Germinal center (tissue), 1 donor: ENCODE measurements at regions not wholly inside any gene's neighbourhood (a gene's known extent, or its start where the extent isn't known, plus 50 kb on each side); places are given as distances from the start of the nearest gene placed in this dataset.
"Not testable (repeated sequence)": the region's sequence is repeated elsewhere in the genome, so short reads cannot be mapped to it uniquely, and the experiment has no call there.

Source experiments
- DNase-seq: peaks from one replicate; pipeline ENCODE4 v3.0.0; 2012; ENCODE audit warnings: mixed read lengths, low spot score

GRCh38 chr16:56013962-56014552 lies 138.9 kb upstream of the CES5A start:
- no peak for DNase-seq

- DNase-seq, result no peak
These were observed 137.3 kb upstream of the CES5A start for GRCh38 chr16:56012482-56012811.

GRCh38 chr16:56011808-56012481 lies 136.8 kb upstream of the CES5A start:
- no peak for DNase-seq

GRCh38 chr16:56005958-56006357 lies 130.8 kb upstream of the CES5A start:
- DNase-seq, result no peak

- DNase-seq, result no peak
These were observed 124.5 kb upstream of the CES5A start for GRCh38 chr16:55999683-56000082.

GRCh38 chr16:55993088-55993487 lies 117.9 kb upstream of the CES5A start:
- DNase-seq, result no peak

- DNase-seq, result no peak
These were observed 117.4 kb upstream of the CES5A start for GRCh38 chr16:55992551-55992950.

GRCh38 chr16:55991843-55992242 lies 116.7 kb upstream of the CES5A start:
- no peak for DNase-seq

GRCh38 chr16:55989569-55989907 lies 114.4 kb upstream of the CES5A start:
- DNase-seq, result no peak

GRCh38 chr16:55988850-55989568 lies 113.8 kb upstream of the CES5A start:
- DNase-seq, result not testable (repeated sequence)

GRCh38 chr16:55988013-55988412 lies 112.8 kb upstream of the CES5A start:
- DNase-seq, result no peak

- DNase-seq, result no peak
These were observed 107.4 kb upstream of the CES5A start for GRCh38 chr16:55982597-55982996.

GRCh38 chr16:55981557-55981956 lies 106.4 kb upstream of the CES5A start:
- no peak for DNase-seq

GRCh38 chr16:55976815-55977214 lies 101.6 kb upstream of the CES5A start:
- no peak for DNase-seq

GRCh38 chr16:55971447-55971846 lies 96.3 kb upstream of the CES5A start:
- DNase-seq, result no peak

GRCh38 chr16:55968221-55968620 lies 93.0 kb upstream of the CES5A start:
- DNase-seq, result no peak

GRCh38 chr16:55964923-55965475 lies 89.8 kb upstream of the CES5A start:
- no peak for DNase-seq

- DNase-seq, result no peak
These were observed 80.7 kb upstream of the CES5A start for GRCh38 chr16:55955845-55956244.

- DNase-seq, result no peak
These were observed 80.3 kb upstream of the CES5A start for GRCh38 chr16:55955424-55955823.

- no peak for DNase-seq
These were observed 79.7 kb upstream of the CES5A start for GRCh38 chr16:55954906-55955305.

GRCh38 chr16:55949518-55949917 lies 74.3 kb upstream of the CES5A start:
- no peak for DNase-seq

GRCh38 chr16:55948230-55948629 lies 73.1 kb upstream of the CES5A start:
- DNase-seq, result peak; percentile 12

GRCh38 chr16:55947366-55947765 lies 72.2 kb upstream of the CES5A start:
- DNase-seq, result no peak
